ENCODE measurements at regions not wholly inside any gene's neighbourhood (a gene's known extent, or its start where the extent isn't known, plus 50 kb on each side); places are given as distances from the start of the nearest gene placed in this dataset.

DNA sequence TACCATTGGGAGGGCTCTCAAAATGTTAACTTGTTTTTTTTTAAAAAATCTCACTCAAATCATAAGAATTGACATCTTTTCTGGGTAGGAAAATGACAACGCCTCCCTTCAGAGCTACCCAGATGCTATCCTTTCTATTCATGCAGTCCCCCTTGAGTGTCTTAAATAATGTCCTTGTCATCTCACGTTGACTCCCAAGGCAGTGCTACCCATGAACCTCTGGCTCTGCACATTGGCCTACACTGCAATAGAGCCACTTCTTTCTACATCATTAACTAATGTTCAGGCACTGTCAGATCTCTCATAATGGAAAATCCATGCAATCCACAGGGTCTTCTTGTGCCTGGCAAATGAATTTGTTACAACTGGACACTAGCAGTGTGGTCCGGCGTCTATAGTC lies 569.8 kb upstream of the ZFHX3 start:
- no peak overlapping the region for H2AFZ ChIP-seq (ENCODE audit: low read length)
- H4K20me1 ChIP-seq (ENCODE audit: insufficient read depth, low read length), result no peaks in the 10 kb centered on the region
- DNase-seq (ENCODE audit: insufficient read length, low spot score, missing footprints), result no peak
- no peaks in the 10 kb centered on the region for H3K27me3 ChIP-seq (ENCODE audit: insufficient read depth, low read length)
- H3K79me2 ChIP-seq (ENCODE audit: insufficient read depth, low read length), result no peaks in the 10 kb centered on the region
- no peak overlapping the region for H3K27ac ChIP-seq (ENCODE audit: low read depth, low read length)
- no peaks in the 10 kb centered on the region for H3K4me1 ChIP-seq (ENCODE audit: insufficient read depth, low read length)
- TF ChIP-seq, protein P1, sequence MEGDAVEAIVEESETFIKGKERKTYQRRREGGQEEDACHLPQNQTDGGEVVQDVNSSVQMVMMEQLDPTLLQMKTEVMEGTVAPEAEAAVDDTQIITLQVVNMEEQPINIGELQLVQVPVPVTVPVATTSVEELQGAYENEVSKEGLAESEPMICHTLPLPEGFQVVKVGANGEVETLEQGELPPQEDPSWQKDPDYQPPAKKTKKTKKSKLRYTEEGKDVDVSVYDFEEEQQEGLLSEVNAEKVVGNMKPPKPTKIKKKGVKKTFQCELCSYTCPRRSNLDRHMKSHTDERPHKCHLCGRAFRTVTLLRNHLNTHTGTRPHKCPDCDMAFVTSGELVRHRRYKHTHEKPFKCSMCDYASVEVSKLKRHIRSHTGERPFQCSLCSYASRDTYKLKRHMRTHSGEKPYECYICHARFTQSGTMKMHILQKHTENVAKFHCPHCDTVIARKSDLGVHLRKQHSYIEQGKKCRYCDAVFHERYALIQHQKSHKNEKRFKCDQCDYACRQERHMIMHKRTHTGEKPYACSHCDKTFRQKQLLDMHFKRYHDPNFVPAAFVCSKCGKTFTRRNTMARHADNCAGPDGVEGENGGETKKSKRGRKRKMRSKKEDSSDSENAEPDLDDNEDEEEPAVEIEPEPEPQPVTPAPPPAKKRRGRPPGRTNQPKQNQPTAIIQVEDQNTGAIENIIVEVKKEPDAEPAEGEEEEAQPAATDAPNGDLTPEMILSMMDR (IDR thresholded peaks at IDR 0.05; ENCODE audit: extremely low read depth, low read depth, low read length), result no peak
- H3K4me3 ChIP-seq (ENCODE audit: insufficient read depth, low read length), result no peak overlapping the region
- no peak overlapping the region for H3K4me2 ChIP-seq (ENCODE audit: insufficient read depth, low read length)
- no peaks in the 10 kb centered on the region for H3K36me3 ChIP-seq (ENCODE audit: insufficient read depth, low read length)
- no peaks in the 10 kb centered on the region for H3K9me3 ChIP-seq (ENCODE audit: low read depth, low read length)

DNA sequence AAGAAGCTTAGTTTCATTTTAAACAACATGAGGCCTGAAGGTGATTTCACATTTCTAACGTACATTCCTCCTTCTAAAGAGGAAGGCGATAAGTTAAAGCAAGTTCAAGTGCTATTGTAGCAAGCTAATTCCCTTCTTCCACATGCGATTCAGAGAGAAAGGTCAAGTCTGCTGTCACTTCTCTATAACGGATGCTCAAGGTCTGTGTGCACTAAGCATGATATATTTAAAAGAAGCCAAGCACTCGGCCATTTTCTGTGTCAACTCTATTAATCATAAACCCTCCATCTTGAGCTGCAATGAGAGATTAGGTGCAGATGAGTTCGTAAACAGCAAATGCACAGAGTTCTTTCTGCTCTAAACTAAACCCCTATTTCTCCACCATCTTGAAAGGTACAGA lies 568.8 kb upstream of the ZFHX3 start:
- H3K4me3 ChIP-seq (ENCODE audit: insufficient read depth, low read length), result no peak overlapping the region
- no peak overlapping the region for H2AFZ ChIP-seq (ENCODE audit: low read length)
- no peaks in the 10 kb centered on the region for H3K4me1 ChIP-seq (ENCODE audit: insufficient read depth, low read length)
- H3K9me3 ChIP-seq (ENCODE audit: low read depth, low read length), result no peaks in the 10 kb centered on the region
- TF ChIP-seq, protein P1 (IDR thresholded peaks at IDR 0.05; ENCODE audit: extremely low read depth, low read depth, low read length), result no peak
- DNase-seq (ENCODE audit: insufficient read length, low spot score, missing footprints), result no peak
- no peaks in the 10 kb centered on the region for H3K36me3 ChIP-seq (ENCODE audit: insufficient read depth, low read length)
- no peaks in the 10 kb centered on the region for H4K20me1 ChIP-seq (ENCODE audit: insufficient read depth, low read length)
- H3K4me2 ChIP-seq (ENCODE audit: insufficient read depth, low read length), result no peak overlapping the region
- no peaks in the 10 kb centered on the region for H3K79me2 ChIP-seq (ENCODE audit: insufficient read depth, low read length)
- H3K27ac ChIP-seq (ENCODE audit: low read depth, low read length), result no peak overlapping the region
- H3K27me3 ChIP-seq (ENCODE audit: insufficient read depth, low read length), result no peaks in the 10 kb centered on the region

DNA sequence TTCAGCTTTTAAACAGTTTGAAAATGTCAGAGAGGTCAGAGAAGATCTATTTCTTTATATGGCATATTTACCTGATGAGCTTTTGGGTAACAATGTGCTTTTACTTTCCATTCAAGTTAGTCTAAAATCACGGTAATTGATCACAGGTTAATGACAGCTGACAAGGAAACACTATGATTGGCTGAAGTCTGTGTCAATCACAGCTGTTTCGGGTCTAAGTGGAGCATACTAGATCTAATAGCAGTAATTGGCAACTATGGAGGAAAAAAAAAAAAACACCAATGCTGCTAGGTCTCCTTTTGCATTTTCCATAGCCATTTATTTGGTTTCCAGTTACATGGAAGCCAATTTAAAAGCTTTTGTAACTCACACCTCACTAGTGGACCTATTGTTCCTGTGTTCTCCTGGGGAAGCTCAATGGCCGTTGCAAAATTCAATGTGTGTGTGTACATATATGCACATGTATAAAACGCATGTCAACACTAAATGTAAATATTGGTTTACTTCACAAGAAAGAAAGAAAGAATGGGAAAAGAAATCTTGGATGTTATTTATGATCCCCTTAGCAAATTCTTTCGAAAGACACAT lies 568.3 kb upstream of the ZFHX3 start:
- no peak overlapping the region for H3K4me2 ChIP-seq (ENCODE audit: insufficient read depth, low read length)
- DNase-seq (ENCODE audit: insufficient read length, low spot score, missing footprints), result no peak
- no peaks in the 10 kb centered on the region for H3K4me1 ChIP-seq (ENCODE audit: insufficient read depth, low read length)
- no peaks in the 10 kb centered on the region for H3K79me2 ChIP-seq (ENCODE audit: insufficient read depth, low read length)
- no peaks in the 10 kb centered on the region for H3K36me3 ChIP-seq (ENCODE audit: insufficient read depth, low read length)
- H3K27me3 ChIP-seq (ENCODE audit: insufficient read depth, low read length), result no peaks in the 10 kb centered on the region
- H3K4me3 ChIP-seq (ENCODE audit: insufficient read depth, low read length), result no peak overlapping the region
- H2AFZ ChIP-seq (ENCODE audit: low read length), result no peak overlapping the region
- TF ChIP-seq, protein P1 (IDR thresholded peaks at IDR 0.05; ENCODE audit: extremely low read depth, low read depth, low read length), result no peak
- no peak overlapping the region for H3K27ac ChIP-seq (ENCODE audit: low read depth, low read length)
- H3K9me3 ChIP-seq (ENCODE audit: low read depth, low read length), result no peaks in the 10 kb centered on the region
- H4K20me1 ChIP-seq (ENCODE audit: insufficient read depth, low read length), result no peaks in the 10 kb centered on the region

DNA sequence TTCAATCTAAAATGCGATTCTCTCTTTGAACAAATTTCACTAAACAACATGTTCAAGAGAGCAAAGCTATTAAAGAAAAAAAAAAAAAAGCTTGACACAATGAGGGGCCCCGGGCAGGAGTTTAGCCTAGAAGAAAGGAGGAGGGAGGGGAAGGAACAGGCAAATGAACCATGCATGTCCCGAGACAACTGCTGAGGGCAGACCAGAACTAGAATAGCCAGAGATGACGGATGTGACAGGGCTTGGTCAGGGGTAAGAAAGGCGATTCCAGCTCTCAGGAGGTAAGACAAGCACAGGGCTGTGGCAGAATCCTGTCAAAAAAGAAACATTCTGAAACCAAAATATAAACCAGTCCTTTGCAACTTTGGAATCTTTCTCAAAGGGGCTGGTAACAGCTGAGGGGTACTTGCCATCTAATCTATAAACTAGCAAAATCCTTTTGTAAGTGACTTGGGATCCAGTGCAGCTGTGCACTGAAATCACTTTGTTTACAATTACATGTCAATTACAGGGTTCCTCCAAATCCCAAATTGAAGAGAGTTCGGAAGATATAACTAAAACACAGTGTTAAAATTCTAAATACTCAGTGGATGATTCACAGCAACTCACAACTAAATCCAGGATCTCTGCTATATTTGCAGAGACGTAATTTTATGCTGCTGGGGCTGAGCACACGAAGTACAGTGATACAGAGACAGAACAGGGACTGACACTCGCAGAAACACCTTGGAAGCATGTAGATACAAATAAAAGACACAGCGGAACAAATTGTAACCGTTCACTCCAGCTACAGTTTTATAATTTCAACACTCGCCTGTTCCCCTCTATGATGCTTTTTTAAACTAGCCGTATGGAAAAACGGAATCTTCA lies 567.4 kb upstream of the ZFHX3 start:
- no peaks in the 10 kb centered on the region for H3K36me3 ChIP-seq (ENCODE audit: insufficient read depth, low read length)
- H3K79me2 ChIP-seq (ENCODE audit: insufficient read depth, low read length), result no peaks in the 10 kb centered on the region
- H4K20me1 ChIP-seq (ENCODE audit: insufficient read depth, low read length), result no peaks in the 10 kb centered on the region
- no peak overlapping the region for H2AFZ ChIP-seq (ENCODE audit: low read length)
- no peak overlapping the region for H3K4me2 ChIP-seq (ENCODE audit: insufficient read depth, low read length)
- no peak for DNase-seq (ENCODE audit: insufficient read length, low spot score, missing footprints)
- H3K4me3 ChIP-seq (ENCODE audit: insufficient read depth, low read length), result no peak overlapping the region
- H3K27ac ChIP-seq (ENCODE audit: low read depth, low read length), result no peak overlapping the region
- no peaks in the 10 kb centered on the region for H3K4me1 ChIP-seq (ENCODE audit: insufficient read depth, low read length)
- TF ChIP-seq, protein P1 (IDR thresholded peaks at IDR 0.05; ENCODE audit: extremely low read depth, low read depth, low read length), result no peak
- H3K27me3 ChIP-seq (ENCODE audit: insufficient read depth, low read length), result no peaks in the 10 kb centered on the region
- no peaks in the 10 kb centered on the region for H3K9me3 ChIP-seq (ENCODE audit: low read depth, low read length)
